Gastroesophageal sphincter (tissue), 4 donors: ENCODE measurements at regions not wholly inside any gene's neighbourhood (a gene's known extent, or its start where the extent isn't known, plus 50 kb on each side); places are given as distances from the start of the nearest gene placed in this dataset.
"Not testable (repeated sequence)": the region's sequence is repeated elsewhere in the genome, so short reads cannot be mapped to it uniquely, and the experiment has no call there.

Experiments
- ATAC-seq: fragments of 150-250 bp; one replicate; pipeline ENCODE4 v1.9.1; 2016; ENCODE audit warnings: mild to moderate bottlenecking, moderate library complexity
- H3K27ac ChIP-seq, 4 donors: fragments of 200-600 bp; sonication (generic) in 3 of 4; 1 replicate in 3 of 4; 2 replicates in 1 of 4; pipeline ENCODE4 v1.5.1; 2016 to 2019
- H3K27me3 ChIP-seq: fragments of 200-600 bp; sonication (generic); one replicate; pipeline ENCODE4 v1.5.1; 2019
- H3K36me3 ChIP-seq, 2 donors: fragments of 200-600 bp; sonication (generic); one replicate each; pipeline ENCODE4 v1.5.1; 2019; ENCODE audit warnings: control low read depth in 1 of 2
- H3K4me1 ChIP-seq, 3 donors: fragments of 200-600 bp; sonication (generic); 1 replicate in 2 of 3; 2 replicates in 1 of 3; pipeline ENCODE4 v1.5.1; 2016 to 2019; ENCODE audit warnings: control low read depth in 2 of 3
- H3K4me3 ChIP-seq, 2 donors: fragments of 200-600 bp; sonication (generic); one replicate each; pipeline ENCODE4 v1.5.1; 2019; ENCODE audit warnings: mild to moderate bottlenecking in 1 of 2, moderate library complexity in 1 of 2
- H3K9me3 ChIP-seq, 3 donors: fragments of 200-600 bp; sonication (generic); one replicate each; pipeline ENCODE4 v1.5.1; 2017 to 2019; ENCODE audit warnings: control low read depth in 2 of 3
- CTCF ChIP-seq, 4 experiments: fragments of 200-600 bp in 2 of 4; fragments of 450-650 bp in 2 of 4; sonication (generic) in 1 of 4; IDR thresholded peaks; one replicate each; pipeline ENCODE4 v1.5.1; 2017 to 2019; ENCODE audit warnings: antibody characterized with exemption in 4 of 4, mild to moderate bottlenecking in 2 of 4, moderate library complexity in 2 of 4
- EP300 ChIP-seq: sonication (generic); formaldehyde crosslinking; IDR thresholded peaks from one replicate; pipeline ENCODE4 v1.6.1; 2017; ENCODE audit warnings: antibody characterized with exemption, mild to moderate bottlenecking
- POLR2A ChIP-seq, 2 donors: fragments of 450-650 bp; IDR thresholded peaks; one replicate each; pipeline ENCODE4 v1.6.1; 2017; ENCODE audit warnings: antibody characterized with exemption in 2 of 2, mild to moderate bottlenecking in 2 of 2, moderate library complexity in 1 of 2
- POLR2AphosphoS5 ChIP-seq: sonication (generic); formaldehyde crosslinking; IDR thresholded peaks from one replicate; pipeline ENCODE4 v1.6.1; 2017; ENCODE audit warnings: antibody characterized with exemption
- WGBS, 2 donors: methylation state at CpG; one replicate each; pipeline ENCODE4 v1.1.5; 2018; ENCODE audit warnings: low coverage in 1 of 2; 5-methylcytosine and 5-hydroxymethylcytosine counted together

- no peak for TF ChIP-seq CTCF (IDR thresholded peaks at IDR 0.05)
- no peak for TF ChIP-seq POLR2A (IDR thresholded peaks at IDR 0.05)
- no peak for TF ChIP-seq POLR2AphosphoS5
- TF ChIP-seq EP300: no peak
- WGBS, 2 donors: 93 to 100% methylated on average over 2 of the region's 2 CpGs
- Histone ChIP-seq H3K4me3 (no peak overlapping the region), H3K4me1 (peaks cover 0 to 18% (median 0%) of the 10 kb centered on the region in 3 donors), H3K27me3 (no peaks in the 10 kb centered on the region), H3K36me3 (no peaks in the 10 kb centered on the region), H3K27ac (no peak overlapping the region), H3K9me3 (peaks cover 0 to 11% (median 0%) of the 10 kb centered on the region in 3 donors)
- no peak for ATAC-seq
These were observed 106.7 kb upstream of the NANOGP8 start for GRCh38 chr15:35191783-35192182.

GRCh38 chr15:35186346-35186745, 101.3 kb upstream of the NANOGP8 start:
- no peak for ATAC-seq
- Histone ChIP-seq H3K9me3 (peaks cover 0 to under 1% (median 0%) of the 10 kb centered on the region in 3 donors), H3K4me3 (no peak overlapping the region), H3K27ac (no peak overlapping the region), H3K27me3 (no peaks in the 10 kb centered on the region), H3K36me3 (no peaks in the 10 kb centered on the region), H3K4me1 (peaks cover 0 to 19% (median 0%) of the 10 kb centered on the region in 3 donors)
- 20 to 73% methylated on average over 1 of the region's 1 CpG for WGBS, 2 donors
- no peak for TF ChIP-seq POLR2A (IDR thresholded peaks at IDR 0.05)

- no peak for ATAC-seq
- no peak for TF ChIP-seq CTCF (IDR thresholded peaks at IDR 0.05)
- no peak for TF ChIP-seq EP300
- TF ChIP-seq POLR2AphosphoS5: no peak
- TF ChIP-seq POLR2A (IDR thresholded peaks at IDR 0.05): no peak
- no peak overlapping the region for H3K4me3 ChIP-seq
- H3K27ac ChIP-seq: no peak overlapping the region
- no peaks in the 10 kb centered on the region for H3K36me3 ChIP-seq
- 71 to 83% methylated on average over 1 of the region's 1 CpG for WGBS, 2 donors
- H3K9me3 ChIP-seq: no peaks in the 10 kb centered on the region
- H3K27me3 ChIP-seq: no peaks in the 10 kb centered on the region
- peaks cover 0 to 19% (median 0%) of the 10 kb centered on the region in 3 donors for H3K4me1 ChIP-seq
These were observed 99.6 kb upstream of the NANOGP8 start for GRCh38 chr15:35184646-35185045.

GRCh38 chr15:35182841-35183479, 97.9 kb upstream of the NANOGP8 start:
- Histone ChIP-seq H3K27me3 (no peaks in the 10 kb centered on the region), H3K36me3 (no peaks in the 10 kb centered on the region), H3K27ac (peak overlapping the region in 1 of 4 donors; percentile 7), H3K9me3 (no peaks in the 10 kb centered on the region), H3K4me1 (peaks cover 0 to 17% (median 0%) of the 10 kb centered on the region in 3 donors), H3K4me3 (no peak overlapping the region)
- no peak for ATAC-seq
- 54 to 55% methylated on average over 2 of the region's 2 CpGs for WGBS, 2 donors
- TF ChIP-seq EP300: no peak
- no peak for TF ChIP-seq POLR2A (IDR thresholded peaks at IDR 0.05)
- TF ChIP-seq CTCF (IDR thresholded peaks at IDR 0.05): no peak
- TF ChIP-seq POLR2AphosphoS5: no peak

- Histone ChIP-seq H3K4me3 (no peak overlapping the region), H3K4me1 (peaks cover 0 to 7% (median 0%) of the 10 kb centered on the region in 3 donors), H3K36me3 (no peaks in the 10 kb centered on the region), H3K27ac (no peak overlapping the region), H3K9me3 (no peaks in the 10 kb centered on the region), H3K27me3 (no peaks in the 10 kb centered on the region)
- TF ChIP-seq POLR2A (IDR thresholded peaks at IDR 0.05) (no peak), POLR2AphosphoS5 (peak; percentile 19)
- no peak for ATAC-seq
These were observed 96.4 kb upstream of the NANOGP8 start for GRCh38 chr15:35181538-35181937.

GRCh38 chr15:35179739-35180138, 94.6 kb upstream of the NANOGP8 start:
- H3K36me3 ChIP-seq: no peaks in the 10 kb centered on the region
- no peaks in the 10 kb centered on the region for H3K9me3 ChIP-seq
- no peak for ATAC-seq
- peaks cover 0 to 7% (median 0%) of the 10 kb centered on the region in 3 donors for H3K4me1 ChIP-seq
- H3K27ac ChIP-seq: no peak overlapping the region
- H3K27me3 ChIP-seq: no peaks in the 10 kb centered on the region
- H3K4me3 ChIP-seq: no peak overlapping the region
- WGBS, 2 donors: 89 to 93% methylated on average over 3 of the region's 3 CpGs
- no peak for TF ChIP-seq POLR2A (IDR thresholded peaks at IDR 0.05)
- no peak for TF ChIP-seq EP300
- TF ChIP-seq CTCF (IDR thresholded peaks at IDR 0.05): no peak
- TF ChIP-seq POLR2AphosphoS5: no peak

GRCh38 chr15:35178186-35178585, 93.1 kb upstream of the NANOGP8 start:
- not testable (repeated sequence) for ATAC-seq, H3K36me3 ChIP-seq, H3K27ac ChIP-seq, H3K4me3 ChIP-seq, H3K4me1 ChIP-seq, H3K9me3 ChIP-seq, H3K27me3 ChIP-seq
- WGBS, 2 donors: 86 to 100% methylated on average over 1 of the region's 1 CpG
